Fibroblast of skin of left biceps (primary cell): ENCODE measurements at regions not wholly inside any gene's neighbourhood (a gene's known extent, or its start where the extent isn't known, plus 50 kb on each side); places are given as distances from the start of the nearest gene placed in this dataset.

ENCODE experiments used
- DNase-seq, 2 experiments: peaks; one replicate each; pipeline ENCODE4 v3.0.0-alpha.2; 2013; ENCODE audit warnings: low read depth in 2 of 2

GRCh38 chr5:159700016-159700415 is 216.3 kb upstream of the ADRA1B start:
- no peak for DNase-seq

GRCh38 chr5:159702301-159702700 is 214.0 kb upstream of the ADRA1B start:
- DNase-seq, result no peak

- no peak for DNase-seq
Observed at GRCh38 chr5:159702826-159703225, 213.5 kb upstream of the ADRA1B start.

GRCh38 chr5:159704160-159704559 is 212.1 kb upstream of the ADRA1B start:
- DNase-seq, result peak in 1 of 2 experiments; percentile 6

GRCh38 chr5:159705948-159706347 is 210.3 kb upstream of the ADRA1B start:
- DNase-seq, result no peak

- no peak for DNase-seq
Observed at GRCh38 chr5:159708090-159708489, 208.2 kb upstream of the ADRA1B start.

- DNase-seq, result no peak
Observed at GRCh38 chr5:159712672-159713071, 203.6 kb upstream of the ADRA1B start.

- no peak for DNase-seq
Observed at GRCh38 chr5:159713254-159713653, 203.0 kb upstream of the ADRA1B start.

- DNase-seq, result no peak
Observed at GRCh38 chr5:159713773-159714172, 202.5 kb upstream of the ADRA1B start.

- DNase-seq, result no peak
Observed at GRCh38 chr5:159725475-159725874, 190.8 kb upstream of the ADRA1B start.

GRCh38 chr5:159727167-159727566 is 189.1 kb upstream of the ADRA1B start:
- no peak for DNase-seq

GRCh38 chr5:159730285-159730684 is 186.0 kb upstream of the ADRA1B start:
- DNase-seq, result no peak

GRCh38 chr5:159732220-159732619 is 184.1 kb upstream of the ADRA1B start:
- DNase-seq, result no peak

GRCh38 chr5:159734366-159734765 is 181.9 kb upstream of the ADRA1B start:
- DNase-seq, result no peak

GRCh38 chr5:159735036-159735435 is 181.2 kb upstream of the ADRA1B start:
- no peak for DNase-seq

- no peak for DNase-seq
Observed at GRCh38 chr5:159735749-159736660, 180.3 kb upstream of the ADRA1B start.

- DNase-seq, result no peak
Observed at GRCh38 chr5:159736844-159737243, 179.4 kb upstream of the ADRA1B start.

- DNase-seq, result no peak
Observed at GRCh38 chr5:159737263-159737662, 179.0 kb upstream of the ADRA1B start.

GRCh38 chr5:159741829-159742322 is 174.4 kb upstream of the ADRA1B start:
- no peak for DNase-seq

GRCh38 chr5:159743234-159743633 is 173.0 kb upstream of the ADRA1B start:
- DNase-seq, result no peak

- no peak for DNase-seq
Observed at GRCh38 chr5:159746707-159747106, 169.6 kb upstream of the ADRA1B start.

- no peak for DNase-seq
Observed at GRCh38 chr5:159749146-159749545, 167.1 kb upstream of the ADRA1B start.

- no peak for DNase-seq
Observed at GRCh38 chr5:159750226-159750625, 166.1 kb upstream of the ADRA1B start.
